ENCODE measurements at regions not wholly inside any gene's neighbourhood (a gene's known extent, or its start where the extent isn't known, plus 50 kb on each side); places are given as distances from the start of the nearest gene placed in this dataset.

- no peak for TF ChIP-seq POLR2A (IDR thresholded peaks at IDR 0.05)
- TF ChIP-seq, protein P1, sequence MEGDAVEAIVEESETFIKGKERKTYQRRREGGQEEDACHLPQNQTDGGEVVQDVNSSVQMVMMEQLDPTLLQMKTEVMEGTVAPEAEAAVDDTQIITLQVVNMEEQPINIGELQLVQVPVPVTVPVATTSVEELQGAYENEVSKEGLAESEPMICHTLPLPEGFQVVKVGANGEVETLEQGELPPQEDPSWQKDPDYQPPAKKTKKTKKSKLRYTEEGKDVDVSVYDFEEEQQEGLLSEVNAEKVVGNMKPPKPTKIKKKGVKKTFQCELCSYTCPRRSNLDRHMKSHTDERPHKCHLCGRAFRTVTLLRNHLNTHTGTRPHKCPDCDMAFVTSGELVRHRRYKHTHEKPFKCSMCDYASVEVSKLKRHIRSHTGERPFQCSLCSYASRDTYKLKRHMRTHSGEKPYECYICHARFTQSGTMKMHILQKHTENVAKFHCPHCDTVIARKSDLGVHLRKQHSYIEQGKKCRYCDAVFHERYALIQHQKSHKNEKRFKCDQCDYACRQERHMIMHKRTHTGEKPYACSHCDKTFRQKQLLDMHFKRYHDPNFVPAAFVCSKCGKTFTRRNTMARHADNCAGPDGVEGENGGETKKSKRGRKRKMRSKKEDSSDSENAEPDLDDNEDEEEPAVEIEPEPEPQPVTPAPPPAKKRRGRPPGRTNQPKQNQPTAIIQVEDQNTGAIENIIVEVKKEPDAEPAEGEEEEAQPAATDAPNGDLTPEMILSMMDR (IDR thresholded peaks at IDR 0.05), result no peak
Measured at GRCh38 chr11:39327302-39327701, 2132.2 kb downstream of the LRRC4C start.

Data from uterus (tissue), 2 donors.